ENCODE measurements at regions not wholly inside any gene's neighbourhood (a gene's known extent, or its start where the extent isn't known, plus 50 kb on each side); places are given as distances from the start of the nearest gene placed in this dataset.

DNA sequence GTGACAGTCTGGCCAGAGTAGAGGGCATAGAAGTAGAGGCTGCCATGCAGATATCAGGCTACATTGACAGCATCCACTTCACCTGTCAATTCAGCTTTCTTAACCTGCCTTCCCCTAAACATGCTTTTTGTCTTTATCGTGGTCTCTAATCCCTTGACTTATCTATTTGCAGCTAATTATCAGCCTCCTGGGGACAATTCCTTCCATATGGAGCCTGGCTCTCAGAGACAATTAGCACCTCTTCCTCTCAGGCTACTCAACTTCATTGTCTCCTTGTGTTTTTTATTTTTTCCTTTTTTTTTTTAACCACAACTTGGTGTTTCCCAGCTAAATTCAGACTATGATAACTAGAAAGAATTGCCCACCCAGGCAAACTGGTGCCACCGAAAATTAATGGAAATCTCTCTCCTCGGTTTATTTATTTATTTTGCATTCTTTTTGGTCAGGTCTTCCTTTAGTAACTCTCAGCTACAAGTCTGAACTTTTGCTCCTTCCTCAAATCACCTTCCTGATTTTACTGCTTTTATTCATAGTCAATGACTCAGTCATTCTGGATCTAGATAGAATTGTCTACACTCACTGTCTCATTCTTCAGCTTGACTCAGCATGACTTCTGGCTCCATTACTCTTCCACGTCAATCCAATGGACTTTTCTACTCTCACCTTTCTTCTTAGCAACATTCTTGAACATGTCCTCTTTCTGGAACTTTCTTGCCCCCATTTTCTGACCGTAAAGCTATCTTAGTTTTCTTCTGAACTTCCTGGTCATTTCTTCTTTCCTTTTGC lies 63.0 kb upstream of the BASP1 start:
- ChIA-PET POLR2A (ENCODE audit: low non-redundant PET) (no interaction called here), CTCF (no interaction called here)
- DNase-seq (ENCODE audit: low spot score) = no peak
- no peak overlapping the region for H3K4me3 ChIP-seq (ENCODE audit: low read depth, low read length, poor library complexity, severe bottlenecking)
- H3K4me1 ChIP-seq (ENCODE audit: insufficient read depth, low read length, poor library complexity, severe bottlenecking) = peaks cover 6% of the 10 kb centered on the region
- no peaks in the 10 kb centered on the region for H3K36me3 ChIP-seq (ENCODE audit: insufficient read depth, low read length, poor library complexity, severe bottlenecking)
- intact Hi-C loops (cut with micrococcal nuclease; ENCODE audit: unreplicated experiment) = no loop called here
- no peaks in the 10 kb centered on the region for H3K9me3 ChIP-seq (ENCODE audit: low read depth, low read length, poor library complexity, severe bottlenecking)
- TF ChIP-seq, protein P1, sequence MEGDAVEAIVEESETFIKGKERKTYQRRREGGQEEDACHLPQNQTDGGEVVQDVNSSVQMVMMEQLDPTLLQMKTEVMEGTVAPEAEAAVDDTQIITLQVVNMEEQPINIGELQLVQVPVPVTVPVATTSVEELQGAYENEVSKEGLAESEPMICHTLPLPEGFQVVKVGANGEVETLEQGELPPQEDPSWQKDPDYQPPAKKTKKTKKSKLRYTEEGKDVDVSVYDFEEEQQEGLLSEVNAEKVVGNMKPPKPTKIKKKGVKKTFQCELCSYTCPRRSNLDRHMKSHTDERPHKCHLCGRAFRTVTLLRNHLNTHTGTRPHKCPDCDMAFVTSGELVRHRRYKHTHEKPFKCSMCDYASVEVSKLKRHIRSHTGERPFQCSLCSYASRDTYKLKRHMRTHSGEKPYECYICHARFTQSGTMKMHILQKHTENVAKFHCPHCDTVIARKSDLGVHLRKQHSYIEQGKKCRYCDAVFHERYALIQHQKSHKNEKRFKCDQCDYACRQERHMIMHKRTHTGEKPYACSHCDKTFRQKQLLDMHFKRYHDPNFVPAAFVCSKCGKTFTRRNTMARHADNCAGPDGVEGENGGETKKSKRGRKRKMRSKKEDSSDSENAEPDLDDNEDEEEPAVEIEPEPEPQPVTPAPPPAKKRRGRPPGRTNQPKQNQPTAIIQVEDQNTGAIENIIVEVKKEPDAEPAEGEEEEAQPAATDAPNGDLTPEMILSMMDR (conservative IDR thresholded peaks at IDR 0.05; ENCODE audit: low read depth, low read length) = no peak
- TF ChIP-seq EZH2 (IDR thresholded peaks at IDR 0.05; ENCODE audit: borderline replicate concordance, low read depth, low read length, poor library complexity, severe bottlenecking) = no peak
- no peak overlapping the region for H3K27ac ChIP-seq (ENCODE audit: low read depth, low read length, poor library complexity, severe bottlenecking)
- no peaks in the 10 kb centered on the region for H3K27me3 ChIP-seq (replicated peaks; ENCODE audit: insufficient read depth, low read depth, low read length, poor library complexity)
- BruUV-seq (replicated peaks) = no TSS peak

DNA sequence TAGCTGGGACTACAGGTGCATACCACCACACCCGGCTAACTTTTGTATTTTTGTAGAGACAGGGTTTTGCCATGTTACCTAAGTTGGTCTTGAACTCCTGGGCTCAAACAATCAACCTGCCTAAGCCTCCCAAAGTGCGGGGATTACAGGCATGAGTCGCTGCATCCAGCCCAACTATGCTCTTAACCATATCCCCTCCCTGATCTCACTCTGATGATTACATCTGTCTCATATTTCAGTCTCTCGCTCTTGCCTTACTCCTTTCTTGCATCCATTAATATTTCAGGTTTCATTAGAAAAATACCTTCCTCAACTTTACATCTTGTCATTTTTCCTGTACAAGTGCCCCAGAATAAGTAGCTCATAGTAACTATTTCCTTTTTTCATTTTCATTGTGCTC lies 61.0 kb upstream of the BASP1 start:
- intact Hi-C loops (cut with micrococcal nuclease; ENCODE audit: unreplicated experiment) = no loop called here
- Histone ChIP-seq H3K4me1 (ENCODE audit: insufficient read depth, low read length, poor library complexity, severe bottlenecking) (peaks cover 6% of the 10 kb centered on the region), H3K27ac (ENCODE audit: low read depth, low read length, poor library complexity, severe bottlenecking) (no peak overlapping the region), H3K9me3 (ENCODE audit: low read depth, low read length, poor library complexity, severe bottlenecking) (no peaks in the 10 kb centered on the region), H3K27me3 (replicated peaks; ENCODE audit: insufficient read depth, low read depth, low read length, poor library complexity) (no peaks in the 10 kb centered on the region), H3K4me3 (ENCODE audit: low read depth, low read length, poor library complexity, severe bottlenecking) (no peak overlapping the region), H3K36me3 (ENCODE audit: insufficient read depth, low read length, poor library complexity, severe bottlenecking) (no peaks in the 10 kb centered on the region)
- ChIA-PET POLR2A (ENCODE audit: low non-redundant PET) (no interaction called here), CTCF (interaction anchor here (1.5 kb wide), 1 partner anchor 33 kb away, joined by 3 read pairs; no protein-coding TSS in a partner anchor)
- TF ChIP-seq EZH2 (IDR thresholded peaks at IDR 0.05; ENCODE audit: borderline replicate concordance, low read depth, low read length, poor library complexity, severe bottlenecking) = no peak
- TF ChIP-seq, protein P1 (conservative IDR thresholded peaks at IDR 0.05; ENCODE audit: low read depth, low read length) = no peak
- DNase-seq (ENCODE audit: low spot score) = no peak
- no TSS peak for BruUV-seq (replicated peaks)

DNA sequence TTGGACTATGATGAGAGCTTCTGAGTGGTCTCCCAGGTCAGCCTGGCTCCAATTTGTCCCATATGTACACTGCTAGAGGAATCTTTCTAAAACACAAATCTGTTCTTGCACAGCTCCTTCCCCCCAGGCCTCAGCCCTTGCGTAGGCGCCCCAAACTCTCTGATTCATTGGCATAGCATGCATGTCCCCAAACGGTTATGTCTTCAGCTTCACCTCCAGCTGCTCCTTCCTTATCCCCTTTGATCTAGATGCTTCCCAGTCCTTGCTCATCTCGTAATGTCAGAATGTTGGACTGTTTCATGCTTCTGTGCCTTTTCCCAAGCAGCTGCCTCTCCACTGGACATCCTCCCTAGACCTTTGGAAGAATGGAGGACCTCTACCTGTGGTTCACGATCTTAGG lies 60.1 kb upstream of the BASP1 start:
- Histone ChIP-seq H3K4me3 (ENCODE audit: low read depth, low read length, poor library complexity, severe bottlenecking) (no peak overlapping the region), H3K9me3 (ENCODE audit: low read depth, low read length, poor library complexity, severe bottlenecking) (no peaks in the 10 kb centered on the region), H3K27me3 (replicated peaks; ENCODE audit: insufficient read depth, low read depth, low read length, poor library complexity) (no peaks in the 10 kb centered on the region), H3K36me3 (ENCODE audit: insufficient read depth, low read length, poor library complexity, severe bottlenecking) (no peaks in the 10 kb centered on the region), H3K27ac (ENCODE audit: low read depth, low read length, poor library complexity, severe bottlenecking) (no peak overlapping the region), H3K4me1 (ENCODE audit: insufficient read depth, low read length, poor library complexity, severe bottlenecking) (peaks cover 6% of the 10 kb centered on the region)
- POLR2A ChIA-PET (ENCODE audit: low non-redundant PET) = no interaction called here
- no TSS peak for BruUV-seq (replicated peaks)
- intact Hi-C loops (cut with micrococcal nuclease; ENCODE audit: unreplicated experiment) = no loop called here
- no peak for DNase-seq (ENCODE audit: low spot score)
- CTCF ChIA-PET = interaction anchor here (1.5 kb wide), 1 partner anchor 32 kb away, joined by 3 read pairs; no protein-coding TSS in a partner anchor
- TF ChIP-seq EZH2 (IDR thresholded peaks at IDR 0.05; ENCODE audit: borderline replicate concordance, low read depth, low read length, poor library complexity, severe bottlenecking) = no peak
- TF ChIP-seq, protein P1 (conservative IDR thresholded peaks at IDR 0.05; ENCODE audit: low read depth, low read length) = no peak
